Activated gamma-delta T cell treated with Interleukin-2 at 50 U/mL for 16 hours (primary cell): ENCODE measurements at regions not wholly inside any gene's neighbourhood (a gene's known extent, or its start where the extent isn't known, plus 50 kb on each side); places are given as distances from the start of the nearest gene placed in this dataset.

Source experiments
- DNase-seq: peaks from one replicate; pipeline ENCODE4 v3.0.0-alpha.2; 2020

GRCh38 chr11:80451105-80451504, 1010.3 kb upstream of the TENM4 start:
- DNase-seq, result no peak

GRCh38 chr11:80448709-80449108, 1007.9 kb upstream of the TENM4 start:
- DNase-seq, result no peak

- DNase-seq, result no peak
These were observed 1002.3 kb upstream of the TENM4 start for GRCh38 chr11:80443177-80443576.

GRCh38 chr11:80441821-80442220, 1001.0 kb upstream of the TENM4 start:
- no peak for DNase-seq

GRCh38 chr11:80440835-80441234, 1000.0 kb upstream of the TENM4 start:
- DNase-seq, result no peak

GRCh38 chr11:80436547-80436946, 995.7 kb upstream of the TENM4 start:
- DNase-seq, result no peak

GRCh38 chr11:80435345-80435744, 994.5 kb upstream of the TENM4 start:
- DNase-seq, result no peak

GRCh38 chr11:80432057-80432456, 991.2 kb upstream of the TENM4 start:
- no peak for DNase-seq

GRCh38 chr11:80424012-80424695, 983.3 kb upstream of the TENM4 start:
- DNase-seq, result no peak

- DNase-seq, result no peak
These were observed 979.5 kb upstream of the TENM4 start for GRCh38 chr11:80420374-80420773.

- DNase-seq, result no peak
These were observed 976.9 kb upstream of the TENM4 start for GRCh38 chr11:80417681-80418080.

- no peak for DNase-seq
These were observed 974.8 kb upstream of the TENM4 start for GRCh38 chr11:80415580-80415979.

GRCh38 chr11:80414181-80415165, 973.6 kb upstream of the TENM4 start:
- DNase-seq, result no peak

GRCh38 chr11:80412604-80413003, 971.8 kb upstream of the TENM4 start:
- no peak for DNase-seq

- DNase-seq, result no peak
These were observed 952.4 kb upstream of the TENM4 start for GRCh38 chr11:80393210-80393609.

- no peak for DNase-seq
These were observed 949.7 kb upstream of the TENM4 start for GRCh38 chr11:80390505-80390904.

- no peak for DNase-seq
These were observed 947.7 kb upstream of the TENM4 start for GRCh38 chr11:80388536-80388935.

- DNase-seq, result no peak
These were observed 947.3 kb upstream of the TENM4 start for GRCh38 chr11:80388130-80388529.

GRCh38 chr11:80383655-80384054, 942.8 kb upstream of the TENM4 start:
- DNase-seq, result no peak

GRCh38 chr11:80379620-80380278, 938.9 kb upstream of the TENM4 start:
- DNase-seq, result no peak

GRCh38 chr11:80371931-80372330, 931.1 kb upstream of the TENM4 start:
- DNase-seq, result no peak

GRCh38 chr11:80365980-80366379, 925.1 kb upstream of the TENM4 start:
- no peak for DNase-seq

- no peak for DNase-seq
These were observed 924.4 kb upstream of the TENM4 start for GRCh38 chr11:80365076-80365725.
